Mesendoderm (in vitro differentiated cells): ENCODE measurements at regions not wholly inside any gene's neighbourhood (a gene's known extent, or its start where the extent isn't known, plus 50 kb on each side); places are given as distances from the start of the nearest gene placed in this dataset.
A peak's percentile ranks its signal among the peaks of the same experiment; 100 is the strongest.

ENCODE experiments used
- DNase-seq: peaks from one replicate; pipeline ENCODE4 v3.0.0; 2013
- H2AK5ac ChIP-seq: 2 replicates; pipeline ENCODE4 v1.6.1; 2013; ENCODE audit warnings: low read length, inconsistent platforms
- H2BK120ac ChIP-seq: 2 replicates; pipeline ENCODE4 v1.6.1; 2013; ENCODE audit warnings: low read depth, mild to moderate bottlenecking, low read length, moderate library complexity, mixed read lengths
- H2BK15ac ChIP-seq: replicated peaks from 2 replicates; pipeline ENCODE4 v1.6.1; 2013; ENCODE audit warnings: low read depth, mild to moderate bottlenecking, moderate library complexity
- H2BK5ac ChIP-seq: 2 replicates; pipeline ENCODE4 v1.6.1; 2013; ENCODE audit warnings: low read length, inconsistent platforms
- H3K18ac ChIP-seq: 2 replicates; pipeline ENCODE4 v1.6.1; 2013; ENCODE audit warnings: mild to moderate bottlenecking, low read length, mixed read lengths
- H3K23ac ChIP-seq: one replicate; pipeline ENCODE4 v1.6.1; 2013; ENCODE audit warnings: low read length
- H3K27ac ChIP-seq: 2 replicates; pipeline ENCODE4 v1.5.1; 2013; ENCODE audit warnings: low read depth, mild to moderate bottlenecking, inconsistent platforms, low read length, moderate library complexity
- H3K27me3 ChIP-seq: 2 replicates; pipeline ENCODE4 v1.6.1; 2013; ENCODE audit warnings: low read length, control low read depth, mild to moderate bottlenecking, inconsistent platforms; ENCODE audit not compliant: insufficient read depth, poor library complexity
- H3K36me3 ChIP-seq: 2 replicates; pipeline ENCODE4 v1.6.1; 2013; ENCODE audit warnings: low read length, inconsistent platforms; ENCODE audit not compliant: control insufficient read depth, insufficient read depth
- H3K4ac ChIP-seq: one replicate; pipeline ENCODE4 v1.6.1; 2013; ENCODE audit warnings: low read depth, mild to moderate bottlenecking, low read length, moderate library complexity
- H3K4me1 ChIP-seq: 2 replicates; pipeline ENCODE4 v1.6.1; 2013; ENCODE audit warnings: low read depth, low read length, inconsistent platforms; ENCODE audit not compliant: control insufficient read depth
- H3K4me2 ChIP-seq: 2 replicates; pipeline ENCODE4 v1.6.1; 2013; ENCODE audit warnings: low read length
- H3K4me3 ChIP-seq: 2 replicates; pipeline ENCODE4 v1.5.1; 2013; ENCODE audit warnings: mild to moderate bottlenecking, low read length
- H3K56ac ChIP-seq: one replicate; pipeline ENCODE4 v1.6.1; 2013; ENCODE audit warnings: low read length
- H3K79me1 ChIP-seq: 2 replicates; pipeline ENCODE4 v1.6.1; 2013; ENCODE audit warnings: low read length, inconsistent platforms
- H3K79me2 ChIP-seq: 2 replicates; pipeline ENCODE4 v1.6.1; 2013; ENCODE audit warnings: mild to moderate bottlenecking, low read length; ENCODE audit not compliant: control insufficient read depth, insufficient read depth
- H3K9ac ChIP-seq: 2 replicates; pipeline ENCODE4 v1.6.1; 2013; ENCODE audit warnings: low read length, inconsistent platforms
- H4K5ac ChIP-seq: one replicate; pipeline ENCODE4 v1.6.1; 2013; ENCODE audit warnings: low read length
- H4K8ac ChIP-seq: one replicate; pipeline ENCODE4 v1.6.1; 2013; ENCODE audit warnings: low read depth, mild to moderate bottlenecking, control low read depth, low read length, moderate library complexity
- WGBS: extraction: QIAGEN DNeasy Blood & Tissue Kit; methylation state at CpG from one replicate; pipeline ENCODE4 v1.1.7; 2013; ENCODE audit warnings: low lambda C conversion rate, missing lambda C conversion rate; ENCODE audit not compliant: insufficient coverage; ENCODE audit errors: extremely low coverage; 5-methylcytosine and 5-hydroxymethylcytosine counted together

- no peak overlapping the region for H4K8ac ChIP-seq
- H2AK5ac ChIP-seq = no peak overlapping the region
- H3K4ac ChIP-seq = no peak overlapping the region
- H3K27ac ChIP-seq = no peak overlapping the region
- no peak overlapping the region for H3K9ac ChIP-seq
- no peak overlapping the region for H4K5ac ChIP-seq
- H3K56ac ChIP-seq = no peak overlapping the region
- H3K79me2 ChIP-seq = no peaks in the 10 kb centered on the region
- no peak overlapping the region for H2BK120ac ChIP-seq
- no peaks in the 10 kb centered on the region for H3K79me1 ChIP-seq
- H3K27me3 ChIP-seq = no peaks in the 10 kb centered on the region
- no CpG with 5 or more reads among the region's 10 CpGs for WGBS
- no peak for DNase-seq
- H3K4me2 ChIP-seq = no peak overlapping the region
- H3K23ac ChIP-seq = no peak overlapping the region
- no peaks in the 10 kb centered on the region for H3K36me3 ChIP-seq
- no peaks in the 10 kb centered on the region for H3K4me1 ChIP-seq
- no peak overlapping the region for H3K4me3 ChIP-seq
- no peak overlapping the region for H2BK15ac ChIP-seq
- H3K18ac ChIP-seq = no peak overlapping the region
- H2BK5ac ChIP-seq = no peak overlapping the region
Measured at GRCh38 chr10:2097937-2098336, 360.6 kb upstream of the ADARB2 start.

GRCh38 chr10:2094171-2094570, 356.8 kb upstream of the ADARB2 start:
- no CpG with 5 or more reads among the region's 6 CpGs for WGBS
- H3K4me2 ChIP-seq = no peak overlapping the region
- DNase-seq = no peak

GRCh38 chr10:2083591-2083990, 346.3 kb upstream of the ADARB2 start:
- no peak for DNase-seq
- Histone ChIP-seq H3K4me1 (no peaks in the 10 kb centered on the region), H2BK5ac (no peak overlapping the region), H3K36me3 (no peaks in the 10 kb centered on the region), H4K8ac (no peak overlapping the region), H3K79me1 (no peaks in the 10 kb centered on the region), H3K9ac (no peak overlapping the region), H3K27ac (no peak overlapping the region), H3K18ac (no peak overlapping the region), H4K5ac (no peak overlapping the region), H2AK5ac (no peak overlapping the region), H3K4ac (no peak overlapping the region), H3K4me3 (no peak overlapping the region), H3K27me3 (no peaks in the 10 kb centered on the region), H3K56ac (no peak overlapping the region), H2BK15ac (no peak overlapping the region), H2BK120ac (no peak overlapping the region), H3K4me2 (no peak overlapping the region), H3K79me2 (no peaks in the 10 kb centered on the region), H3K23ac (no peak overlapping the region)
- WGBS = no CpG with 5 or more reads among the region's 16 CpGs

More at GRCh38 chr10:2094171-2094570, 356.8 kb upstream of the ADARB2 start:
- Histone ChIP-seq H2BK5ac (no peak overlapping the region), H3K4me3 (no peak overlapping the region), H3K23ac (no peak overlapping the region), H3K56ac (no peak overlapping the region), H2BK120ac (no peak overlapping the region), H3K18ac (no peak overlapping the region), H3K4me1 (no peaks in the 10 kb centered on the region), H3K27me3 (no peaks in the 10 kb centered on the region), H4K5ac (no peak overlapping the region), H3K27ac (no peak overlapping the region), H3K36me3 (no peaks in the 10 kb centered on the region), H3K4ac (no peak overlapping the region), H3K9ac (no peak overlapping the region), H3K79me1 (no peaks in the 10 kb centered on the region), H2BK15ac (no peak overlapping the region), H4K8ac (no peak overlapping the region), H3K79me2 (no peaks in the 10 kb centered on the region), H2AK5ac (no peak overlapping the region)

GRCh38 chr10:2081501-2081900, 344.2 kb upstream of the ADARB2 start:
- H2AK5ac ChIP-seq = no peak overlapping the region
- H2BK15ac ChIP-seq = no peak overlapping the region
- H3K36me3 ChIP-seq = no peaks in the 10 kb centered on the region
- no CpG with 5 or more reads among the region's 3 CpGs for WGBS
- no peak overlapping the region for H3K4ac ChIP-seq
- H3K4me2 ChIP-seq = no peak overlapping the region
- no peak overlapping the region for H4K8ac ChIP-seq
- no peak overlapping the region for H3K23ac ChIP-seq
- no peaks in the 10 kb centered on the region for H3K27me3 ChIP-seq
- no peaks in the 10 kb centered on the region for H3K4me1 ChIP-seq
- no peaks in the 10 kb centered on the region for H3K79me2 ChIP-seq
- DNase-seq = peak; percentile 69
- no peak overlapping the region for H4K5ac ChIP-seq
- no peak overlapping the region for H3K56ac ChIP-seq
- H3K9ac ChIP-seq = no peak overlapping the region
- H3K18ac ChIP-seq = no peak overlapping the region
- no peak overlapping the region for H2BK5ac ChIP-seq
- H3K79me1 ChIP-seq = no peaks in the 10 kb centered on the region
- H2BK120ac ChIP-seq = no peak overlapping the region
- H3K4me3 ChIP-seq = no peak overlapping the region
- no peak overlapping the region for H3K27ac ChIP-seq

- no peak for DNase-seq
- Histone ChIP-seq H3K36me3 (no peaks in the 10 kb centered on the region), H3K18ac (no peak overlapping the region), H3K56ac (no peak overlapping the region), H3K79me1 (no peaks in the 10 kb centered on the region), H3K27me3 (no peaks in the 10 kb centered on the region), H3K9ac (no peak overlapping the region), H3K79me2 (no peaks in the 10 kb centered on the region), H3K4ac (no peak overlapping the region), H2BK120ac (no peak overlapping the region), H3K27ac (no peak overlapping the region), H3K4me2 (no peak overlapping the region), H4K5ac (no peak overlapping the region), H3K23ac (no peak overlapping the region), H4K8ac (no peak overlapping the region), H3K4me1 (no peaks in the 10 kb centered on the region), H3K4me3 (no peak overlapping the region), H2BK5ac (no peak overlapping the region), H2BK15ac (no peak overlapping the region), H2AK5ac (no peak overlapping the region)
- WGBS = no CpG with 5 or more reads among the region's 4 CpGs
Measured at GRCh38 chr10:2079603-2080078, 342.3 kb upstream of the ADARB2 start.

GRCh38 chr10:2077231-2077630, 339.9 kb upstream of the ADARB2 start:
- Histone ChIP-seq H3K23ac (no peak overlapping the region), H3K18ac (no peak overlapping the region), H3K4ac (no peak overlapping the region), H2BK15ac (no peak overlapping the region), H4K8ac (no peak overlapping the region), H2AK5ac (no peak overlapping the region), H3K79me2 (no peaks in the 10 kb centered on the region), H3K36me3 (no peaks in the 10 kb centered on the region), H3K27ac (no peak overlapping the region), H3K9ac (no peak overlapping the region), H2BK5ac (no peak overlapping the region), H3K56ac (no peak overlapping the region), H2BK120ac (no peak overlapping the region), H3K4me2 (no peak overlapping the region), H3K4me1 (no peaks in the 10 kb centered on the region), H4K5ac (no peak overlapping the region), H3K79me1 (no peaks in the 10 kb centered on the region), H3K27me3 (no peaks in the 10 kb centered on the region), H3K4me3 (no peak overlapping the region)
- DNase-seq = no peak
- no CpG with 5 or more reads among the region's 5 CpGs for WGBS
